HG03354 (cell line): ENCODE measurements at regions not wholly inside any gene's neighbourhood (a gene's known extent, or its start where the extent isn't known, plus 50 kb on each side); places are given as distances from the start of the nearest gene placed in this dataset.

Source experiments
- ATAC-seq: cut with Tn5 transposase; IDR thresholded peaks from one replicate; pipeline ENCODE4 v1.9.1; 2021; ENCODE audit warnings: mild to moderate bottlenecking; ENCODE audit not compliant: unreplicated experiment, poor library complexity, severe bottlenecking

DNA sequence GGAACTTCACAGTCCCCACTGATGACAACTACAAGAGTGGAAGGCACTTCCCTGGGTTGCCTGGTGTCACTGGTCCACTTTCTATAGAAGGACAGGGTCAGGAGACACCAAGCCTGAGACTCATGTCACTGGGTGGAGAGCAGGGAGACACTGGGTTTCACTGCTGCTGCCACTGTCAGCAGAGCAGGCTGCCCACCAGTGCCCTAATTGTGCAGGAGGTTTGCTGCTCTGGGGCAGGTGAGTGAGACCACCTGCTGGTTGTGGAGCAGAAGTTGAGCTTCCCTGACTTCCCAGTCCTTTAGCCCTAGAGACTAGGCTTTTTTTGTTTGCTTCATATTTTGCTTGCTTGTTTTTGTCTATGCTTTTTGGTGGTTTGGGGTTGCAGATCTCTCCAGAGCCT lies 528.4 kb upstream of the RGMA start:
- ATAC-seq = no peak

DNA sequence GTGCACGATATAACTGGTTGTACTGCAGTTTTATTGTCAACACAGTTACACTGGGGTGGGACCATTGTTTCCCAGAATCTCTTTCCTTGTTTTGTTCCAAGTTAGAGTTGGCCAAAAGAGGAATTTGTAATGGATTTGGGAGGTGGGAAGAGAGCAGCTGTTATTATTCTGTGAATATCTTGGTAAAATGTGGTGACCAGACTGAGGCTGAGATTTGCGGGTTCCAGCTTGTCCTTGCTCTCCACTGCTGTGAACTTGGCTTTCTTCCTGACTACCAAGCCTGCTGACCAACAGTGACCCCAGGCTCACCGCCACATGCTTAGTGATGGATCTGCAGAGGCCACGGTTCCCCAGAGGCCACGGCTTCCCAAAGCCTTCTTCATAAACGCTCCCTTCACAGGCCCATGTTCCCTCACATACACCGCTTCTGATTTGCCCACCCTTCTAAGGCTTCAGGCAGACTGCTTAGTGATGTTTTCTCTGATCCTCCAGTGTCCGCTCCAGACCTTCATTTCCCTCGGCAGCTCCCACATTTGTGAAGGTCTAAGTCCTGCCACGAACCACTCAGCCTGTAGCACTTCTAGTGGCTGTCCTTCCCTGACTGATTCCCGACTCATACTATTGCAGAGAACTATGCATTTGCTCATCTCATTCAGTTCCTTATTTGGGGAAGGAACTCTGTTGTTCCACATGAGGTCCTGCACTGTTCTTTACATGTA lies 525.5 kb upstream of the RGMA start:
- no peak for ATAC-seq

DNA sequence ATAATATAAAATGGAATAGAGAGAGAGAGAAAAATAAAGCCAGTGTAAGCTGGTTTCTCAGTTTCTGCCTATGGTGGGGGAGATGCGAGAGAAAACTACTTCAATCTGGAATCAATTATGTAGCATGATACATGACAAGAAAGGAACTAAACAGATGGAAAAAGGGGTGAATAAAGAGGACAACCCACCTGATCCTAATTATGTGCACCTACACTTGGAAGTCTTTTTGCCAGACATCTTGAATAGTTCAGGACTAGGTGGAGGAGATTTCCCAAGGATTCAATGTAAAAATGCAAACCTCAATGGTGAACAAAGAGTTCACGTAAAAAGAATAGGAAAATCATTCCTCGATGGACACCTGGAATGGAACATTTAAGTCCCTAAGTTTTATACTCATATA lies 524.4 kb upstream of the RGMA start:
- no peak for ATAC-seq

DNA sequence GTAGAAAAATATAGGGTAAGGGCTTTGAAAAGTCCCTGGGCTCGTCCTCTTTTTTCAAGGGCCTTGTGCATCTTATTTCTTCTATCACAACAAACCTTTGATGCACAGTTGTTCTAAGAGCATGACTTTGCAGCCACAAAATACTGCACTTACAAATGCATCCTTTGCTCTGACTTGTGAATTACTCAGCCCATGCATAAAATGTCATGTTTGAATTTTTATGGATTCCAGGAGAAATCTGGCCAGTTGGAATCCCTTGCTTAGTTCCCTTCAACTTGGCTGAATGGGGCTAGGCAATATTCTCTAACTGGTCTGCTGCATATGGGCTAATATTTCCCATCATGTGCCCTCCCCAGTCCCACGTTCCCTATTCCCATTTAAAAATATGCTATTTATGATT lies 523.9 kb upstream of the RGMA start:
- ATAC-seq = no peak

DNA sequence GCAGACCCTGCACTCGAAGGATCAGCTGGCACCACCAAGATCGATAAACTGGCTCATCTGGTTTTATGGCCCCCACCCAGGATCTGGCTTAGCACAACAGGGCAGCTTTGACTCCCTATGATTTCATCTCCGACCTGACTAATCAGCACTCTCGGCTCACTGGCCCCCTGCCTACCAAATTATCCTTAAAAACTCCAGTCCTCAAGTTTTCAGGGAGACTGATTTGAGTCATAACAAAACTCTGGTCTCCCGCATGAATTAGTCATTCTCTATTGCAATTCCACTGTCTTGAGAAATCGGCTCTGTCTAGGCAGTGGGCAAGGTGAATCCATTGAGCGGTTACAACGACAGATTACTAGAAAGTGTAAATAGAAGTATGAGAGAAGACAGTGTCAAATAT lies 521.9 kb upstream of the RGMA start:
- no peak for ATAC-seq

DNA sequence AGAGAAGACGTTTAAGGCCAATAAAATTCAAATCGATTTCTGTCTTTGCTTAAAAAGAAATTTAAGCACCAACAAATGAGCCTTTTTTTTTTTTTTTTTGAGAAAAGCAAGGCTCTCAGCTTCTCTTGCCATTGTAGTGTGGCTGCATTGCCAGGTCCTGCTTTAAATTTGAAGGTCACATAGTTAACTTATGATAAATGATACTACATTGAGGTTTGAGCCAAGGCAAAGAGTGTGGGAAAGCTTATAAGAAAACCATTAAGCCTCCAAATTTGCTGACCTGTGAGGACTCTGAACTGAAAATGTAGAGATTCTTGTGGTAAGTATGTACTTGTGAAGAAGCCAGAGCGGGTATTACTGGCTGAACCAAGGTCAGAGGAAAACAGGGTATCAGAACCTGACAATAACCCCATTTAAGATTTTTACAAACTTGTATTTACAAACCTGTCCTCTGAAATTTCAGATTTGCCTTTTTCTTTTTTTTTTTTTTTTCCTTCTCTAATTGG lies 519.7 kb upstream of the RGMA start:
- ATAC-seq = no peak

DNA sequence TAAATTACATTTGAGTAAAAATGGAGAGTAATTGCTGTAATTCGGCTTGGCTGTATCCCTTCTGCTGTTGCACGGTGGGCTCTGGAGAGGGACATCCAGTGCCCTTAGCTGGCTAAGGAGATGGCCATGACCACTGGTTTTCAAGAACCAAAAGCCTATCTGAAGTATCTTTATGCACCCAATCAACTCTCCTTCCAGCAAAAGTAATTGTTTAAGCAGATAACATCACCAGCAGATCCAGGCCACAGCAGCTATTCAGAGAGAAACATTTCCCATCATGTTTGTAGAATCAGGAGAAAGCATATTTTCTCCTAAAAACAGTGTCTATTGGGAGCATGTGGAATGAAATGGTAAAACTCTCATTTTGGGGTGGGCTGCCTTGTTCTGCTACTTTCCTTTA lies 514.5 kb upstream of the RGMA start:
- no peak for ATAC-seq

DNA sequence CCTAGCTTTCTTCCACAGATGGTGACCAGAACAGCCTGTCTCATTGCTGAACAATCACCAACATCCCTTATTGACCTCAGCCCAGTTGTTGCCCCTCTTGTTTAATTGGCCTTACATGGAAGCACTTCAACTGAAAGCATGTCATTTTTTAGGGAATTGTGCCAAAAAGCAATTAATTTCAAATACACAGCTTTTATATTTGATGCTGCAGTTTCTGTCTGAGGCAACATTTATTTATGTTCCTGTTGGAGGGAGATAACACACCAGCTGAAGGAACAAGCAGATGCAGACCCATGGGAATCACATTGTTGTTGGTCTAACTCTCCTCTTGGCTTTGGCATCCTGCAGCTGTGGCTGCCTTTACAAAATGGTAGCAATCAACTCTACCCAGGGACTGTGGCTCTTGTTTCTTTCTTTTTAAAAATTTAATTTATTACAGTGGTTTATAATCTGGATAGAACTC lies 498.1 kb upstream of the RGMA start:
- ATAC-seq = no peak

DNA sequence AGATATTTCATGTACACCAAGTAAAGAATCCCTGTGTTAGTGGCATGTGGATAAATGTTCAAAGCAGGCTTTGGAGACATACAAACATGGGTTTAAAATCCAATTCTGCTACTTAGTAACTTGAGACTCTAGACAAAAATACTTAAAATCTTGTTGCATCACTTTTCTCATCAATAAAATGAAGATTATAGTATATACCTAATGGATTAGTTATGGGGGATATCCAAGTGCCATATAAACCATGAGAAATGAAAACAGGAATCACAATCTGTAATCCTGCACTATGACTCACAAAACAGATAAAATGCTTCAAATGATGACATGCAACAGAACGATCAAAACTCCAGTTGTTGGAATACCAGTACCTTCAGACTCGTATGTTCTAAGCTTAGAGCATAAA lies 496.0 kb upstream of the RGMA start:
- ATAC-seq = no peak

DNA sequence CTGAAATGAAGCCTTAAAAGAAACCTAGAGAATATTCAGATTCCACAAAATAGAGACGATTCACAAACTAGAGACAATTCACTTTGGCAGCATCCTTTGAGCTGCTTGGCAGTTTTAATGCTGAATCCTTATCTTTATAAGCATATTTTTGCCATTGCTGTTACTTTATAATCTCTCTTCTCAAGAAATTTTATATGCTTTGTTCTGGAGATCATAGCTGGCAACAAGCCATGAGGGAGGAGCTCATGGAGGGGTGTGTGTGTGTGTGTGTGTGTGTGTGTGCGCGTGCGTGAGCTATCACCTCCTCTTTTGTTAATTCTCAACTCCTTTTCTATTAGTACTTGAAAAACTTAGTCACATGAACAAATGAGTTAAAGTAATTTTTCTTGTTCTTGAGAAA lies 495.0 kb upstream of the RGMA start:
- no peak for ATAC-seq

DNA sequence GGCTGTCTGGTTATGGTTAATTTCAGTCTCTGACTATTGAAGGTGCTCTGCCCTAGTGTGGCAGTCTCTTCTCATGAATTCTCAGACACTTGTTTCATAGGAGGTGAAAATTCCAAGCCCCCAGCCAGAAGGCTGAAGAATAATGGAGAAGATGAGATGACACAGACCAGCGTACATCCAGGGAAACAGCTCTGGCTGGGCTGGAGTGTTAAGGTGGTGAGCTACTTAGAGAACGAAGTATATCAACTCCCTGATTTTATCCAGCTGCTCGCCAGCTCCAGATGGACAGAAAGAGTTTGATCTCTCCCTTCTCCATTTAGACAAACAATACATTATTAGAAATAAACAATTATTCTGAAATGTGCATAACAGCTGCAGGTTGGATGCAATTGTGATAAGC lies 494.5 kb upstream of the RGMA start:
- no peak for ATAC-seq

DNA sequence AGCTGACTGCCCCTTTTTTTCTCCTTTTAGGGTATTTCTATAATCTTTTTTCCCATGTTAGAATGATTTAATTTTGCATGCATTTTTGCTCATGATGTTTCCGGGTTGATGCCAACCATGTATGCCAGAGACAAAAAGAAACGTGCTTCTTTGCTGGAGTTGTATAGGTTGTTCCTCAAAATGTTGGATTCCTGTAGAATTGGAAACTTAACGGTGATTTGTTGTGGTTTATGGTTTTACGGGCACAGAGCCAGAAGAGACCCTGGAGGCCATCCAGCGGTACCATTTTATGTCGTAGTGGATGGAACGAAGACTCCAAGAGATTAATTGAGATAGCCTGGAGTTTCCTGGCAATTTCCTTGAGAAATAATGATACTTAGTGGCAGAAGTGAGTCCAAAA lies 481.5 kb upstream of the RGMA start:
- no peak for ATAC-seq

DNA sequence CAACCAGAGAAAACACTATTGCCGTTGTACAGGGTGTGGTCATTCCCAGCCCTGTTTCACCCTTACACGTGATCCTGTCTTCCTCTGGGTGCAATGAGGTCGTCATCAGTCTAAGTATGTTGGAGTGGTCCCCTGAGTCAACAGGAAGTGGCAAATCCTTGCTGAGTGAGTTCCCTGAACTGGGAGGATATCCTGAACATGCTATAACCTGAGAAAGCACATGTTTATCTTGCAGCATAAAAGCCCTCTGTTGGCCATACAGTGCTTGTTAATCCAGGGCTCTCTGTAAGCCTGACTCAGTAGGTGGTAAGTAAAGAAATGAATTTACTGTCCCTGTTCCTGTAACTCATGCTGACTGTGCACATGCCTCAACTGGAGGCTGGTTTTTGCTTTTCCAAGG lies 477.8 kb upstream of the RGMA start:
- ATAC-seq = no peak

DNA sequence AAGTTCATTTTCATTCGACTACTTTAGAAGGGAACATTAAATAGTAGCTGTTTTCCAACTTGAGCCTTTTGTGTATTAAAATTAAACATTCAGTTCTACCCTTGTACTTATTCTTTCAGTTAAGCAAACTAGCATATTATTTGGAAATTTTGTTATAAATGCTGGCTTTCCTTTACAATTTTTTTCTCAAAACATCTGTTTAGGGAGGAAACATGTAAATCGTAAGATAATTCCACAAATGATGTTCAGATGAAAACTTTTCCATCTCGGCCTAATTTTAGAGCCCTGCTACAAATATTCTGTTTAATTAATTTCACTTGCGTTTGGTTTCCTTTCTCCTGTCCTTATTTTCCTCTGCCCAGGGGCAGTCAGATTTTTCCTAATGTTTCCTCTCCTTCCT lies 476.2 kb upstream of the RGMA start:
- ATAC-seq = no peak

DNA sequence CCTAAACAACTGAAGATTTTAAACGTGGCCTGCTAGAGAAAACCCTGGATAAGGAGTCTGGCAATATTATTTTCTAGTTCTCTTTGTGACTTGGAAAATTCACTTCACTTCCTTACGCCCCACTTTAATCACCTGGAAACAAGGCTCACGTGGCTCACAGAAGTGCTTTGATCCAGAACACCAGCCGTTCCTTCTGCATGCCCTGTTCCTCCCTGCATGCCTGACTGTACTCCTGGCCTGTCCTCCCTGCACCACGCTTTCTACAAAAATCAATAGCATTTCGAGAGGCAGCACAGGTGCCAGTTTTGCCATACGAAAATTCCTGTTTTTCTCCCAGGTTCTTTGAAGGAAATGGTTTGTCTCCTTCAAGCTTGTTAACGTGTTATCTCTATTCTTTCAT lies 474.2 kb upstream of the RGMA start:
- no peak for ATAC-seq

DNA sequence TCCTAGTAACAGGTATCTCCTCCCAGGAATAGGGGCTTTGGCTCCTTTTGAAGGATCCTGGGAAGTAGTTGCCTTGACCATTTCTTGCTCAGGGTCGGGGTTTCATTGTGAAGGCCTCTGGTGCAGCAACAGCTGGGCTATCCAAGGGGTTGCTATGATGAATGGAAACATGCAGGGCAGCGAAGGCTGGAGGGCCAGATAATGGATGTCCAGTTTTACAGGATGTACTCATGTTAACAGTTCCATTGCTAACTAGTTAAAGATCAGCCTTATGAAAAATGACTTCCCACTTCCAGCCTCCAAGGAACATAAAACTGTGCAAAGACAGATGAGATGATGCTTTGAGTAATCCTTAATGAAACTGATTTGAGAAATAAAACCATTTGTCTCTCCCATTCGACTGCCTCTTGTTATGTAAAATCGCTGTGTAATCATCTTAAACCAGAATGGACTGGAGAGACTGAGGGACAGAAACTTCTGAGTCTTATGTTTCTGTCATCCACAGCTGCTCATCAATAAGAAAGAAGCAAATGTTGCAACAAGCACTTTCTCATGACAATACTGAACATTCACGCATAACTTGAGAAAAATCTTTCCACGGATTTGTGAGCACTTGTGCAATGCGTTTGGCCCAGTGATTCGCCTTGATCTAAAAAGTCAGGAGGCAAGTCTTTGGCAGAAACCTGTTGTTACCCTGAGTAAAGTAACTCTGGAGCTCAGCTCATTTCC lies 473.5 kb upstream of the RGMA start:
- no peak for ATAC-seq

DNA sequence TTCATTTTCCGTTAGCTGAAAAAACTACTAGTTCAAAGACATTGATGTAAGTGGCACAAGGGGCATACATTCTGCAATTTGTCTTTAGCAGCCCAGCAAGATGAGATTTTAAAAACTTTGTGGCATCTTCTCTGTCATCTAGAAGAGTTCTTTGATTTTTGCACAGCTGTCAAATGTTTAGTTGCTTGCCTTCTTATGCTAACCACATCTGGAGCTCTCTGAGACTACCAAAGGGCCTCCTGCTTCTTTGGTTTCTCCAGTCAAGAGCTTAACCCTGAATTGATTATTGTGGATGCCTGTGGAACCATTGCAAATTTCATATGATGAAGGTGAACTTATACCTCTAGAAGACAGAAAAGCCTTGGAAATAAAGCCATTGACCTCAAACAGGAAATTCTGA lies 468.7 kb upstream of the RGMA start:
- no peak for ATAC-seq

DNA sequence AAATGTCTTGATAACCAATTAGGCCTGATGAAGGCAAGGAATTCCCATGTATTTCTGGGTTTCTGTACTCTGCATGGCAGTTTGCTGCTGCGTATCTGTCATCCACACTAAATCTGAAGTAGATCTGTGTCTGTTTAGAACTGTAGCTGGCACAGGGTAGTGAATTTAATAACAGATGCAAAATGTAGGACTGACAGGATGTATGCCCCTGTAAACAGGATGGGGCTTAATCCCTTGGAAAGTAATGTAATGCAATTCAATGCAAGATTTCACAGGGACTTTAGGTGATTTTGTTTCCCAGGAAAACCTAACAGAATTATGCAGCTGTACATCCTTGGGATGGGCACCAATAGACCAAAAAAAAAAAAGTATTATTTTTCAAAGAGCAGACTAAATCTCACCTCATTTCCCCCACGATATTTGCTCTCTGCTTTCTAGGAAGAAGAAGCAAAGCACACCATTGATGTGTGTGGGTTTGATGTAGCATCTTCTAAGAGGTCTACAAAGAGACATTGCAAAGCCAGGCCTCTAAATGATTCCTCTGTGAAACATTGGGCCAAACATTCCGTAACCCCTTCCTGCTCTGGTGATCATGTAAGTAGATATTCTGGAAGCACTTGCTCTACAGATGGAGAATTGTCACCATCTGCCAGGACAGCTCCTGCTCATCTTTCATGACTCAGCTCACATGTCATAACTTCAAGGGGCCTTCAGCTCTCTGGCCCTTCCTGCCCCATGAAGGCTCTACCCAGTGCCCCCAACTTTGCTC lies 464.3 kb upstream of the RGMA start:
- no peak for ATAC-seq

DNA sequence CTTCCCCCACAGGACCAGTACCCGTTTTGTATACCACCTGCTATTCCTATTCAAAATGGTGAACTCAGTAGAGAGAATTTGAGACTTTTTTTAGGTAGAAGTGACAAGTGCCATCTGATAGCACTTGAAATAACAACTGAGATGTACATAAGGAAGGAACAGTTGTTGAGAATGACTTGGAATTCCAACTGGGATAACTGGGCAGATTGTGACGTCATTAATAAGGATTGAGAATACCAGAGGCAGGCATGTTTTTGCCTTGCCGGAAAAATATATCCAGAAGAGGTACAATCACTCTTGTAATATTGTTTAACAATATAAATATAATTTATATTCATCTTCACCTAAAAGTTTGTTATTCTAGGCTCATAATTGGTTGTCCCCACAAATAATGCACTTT lies 454.1 kb upstream of the RGMA start:
- no peak for ATAC-seq

DNA sequence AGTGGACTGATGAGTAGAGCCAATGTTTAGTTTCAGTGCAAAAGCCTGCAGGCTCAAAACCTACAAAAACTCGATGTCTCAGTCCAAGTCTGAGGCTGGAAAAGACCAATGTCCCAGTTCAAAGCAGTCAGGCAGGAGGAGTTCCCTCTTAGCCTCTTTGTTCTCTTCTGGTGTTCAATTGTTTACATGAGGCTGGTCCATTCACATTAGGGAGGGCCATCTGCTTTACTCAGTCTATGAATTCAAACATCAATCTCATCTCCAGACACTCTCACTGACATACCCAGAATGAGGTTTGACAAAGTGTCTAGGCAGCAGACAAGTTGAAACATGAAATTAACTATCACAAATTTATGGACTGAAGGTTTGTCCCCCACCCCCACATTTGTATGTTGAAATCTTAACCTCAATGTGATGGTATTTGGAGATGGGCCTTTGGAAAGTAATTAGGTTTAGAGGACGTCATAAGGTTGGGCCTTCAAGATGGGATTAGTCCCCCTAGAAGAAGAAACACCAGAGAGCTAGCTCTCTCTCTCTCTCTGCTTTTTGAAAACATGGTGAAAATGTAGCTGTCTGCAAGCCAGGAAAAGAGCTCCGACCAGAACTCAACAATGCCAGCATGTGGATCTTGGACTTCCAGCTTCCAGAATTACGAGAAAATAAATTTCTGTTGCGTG lies 438.5 kb upstream of the RGMA start:
- no peak for ATAC-seq
